ENCODE measurements at regions not wholly inside any gene's neighbourhood (a gene's known extent, or its start where the extent isn't known, plus 50 kb on each side); places are given as distances from the start of the nearest gene placed in this dataset.

DNA sequence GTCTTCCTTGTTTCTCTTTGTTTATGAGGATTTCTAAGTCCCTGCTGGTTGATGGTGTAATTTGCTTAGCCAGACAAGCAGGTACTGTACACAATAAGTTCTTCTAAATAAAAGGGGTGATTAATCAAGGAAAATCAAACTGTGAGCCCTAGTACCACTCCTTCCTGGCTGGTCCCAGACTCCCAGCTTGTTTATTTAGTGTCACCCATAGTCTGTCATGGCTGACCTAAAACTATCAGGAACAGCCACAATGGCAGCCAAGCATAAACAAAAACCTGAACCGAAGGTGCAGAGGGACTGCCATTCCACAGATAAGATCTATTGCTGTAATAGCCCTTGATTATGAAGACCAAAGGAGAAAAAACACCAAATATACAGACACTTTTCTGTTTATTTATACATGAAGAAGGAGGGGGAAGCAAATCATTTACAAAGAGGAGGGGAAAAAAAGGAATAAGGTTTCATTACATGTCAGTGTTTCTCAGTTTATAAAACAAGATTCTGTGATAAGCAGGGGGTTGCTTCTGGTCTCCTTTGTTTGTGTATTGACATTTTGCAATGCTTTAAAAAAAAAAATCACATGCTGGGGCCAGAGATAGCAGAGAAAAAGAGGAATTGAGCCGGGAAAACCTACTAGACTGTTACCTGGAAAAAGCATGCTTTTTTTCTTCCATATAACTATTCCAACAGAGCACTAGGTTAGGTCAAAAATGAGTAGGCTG, 182.4 kb upstream of the DPH6 start:
- DNase-seq (ENCODE audit: low read depth): no peak
- no peak overlapping the region for H3K4me3 ChIP-seq (ENCODE audit: low read depth, low read length)
- TF ChIP-seq, protein P1, sequence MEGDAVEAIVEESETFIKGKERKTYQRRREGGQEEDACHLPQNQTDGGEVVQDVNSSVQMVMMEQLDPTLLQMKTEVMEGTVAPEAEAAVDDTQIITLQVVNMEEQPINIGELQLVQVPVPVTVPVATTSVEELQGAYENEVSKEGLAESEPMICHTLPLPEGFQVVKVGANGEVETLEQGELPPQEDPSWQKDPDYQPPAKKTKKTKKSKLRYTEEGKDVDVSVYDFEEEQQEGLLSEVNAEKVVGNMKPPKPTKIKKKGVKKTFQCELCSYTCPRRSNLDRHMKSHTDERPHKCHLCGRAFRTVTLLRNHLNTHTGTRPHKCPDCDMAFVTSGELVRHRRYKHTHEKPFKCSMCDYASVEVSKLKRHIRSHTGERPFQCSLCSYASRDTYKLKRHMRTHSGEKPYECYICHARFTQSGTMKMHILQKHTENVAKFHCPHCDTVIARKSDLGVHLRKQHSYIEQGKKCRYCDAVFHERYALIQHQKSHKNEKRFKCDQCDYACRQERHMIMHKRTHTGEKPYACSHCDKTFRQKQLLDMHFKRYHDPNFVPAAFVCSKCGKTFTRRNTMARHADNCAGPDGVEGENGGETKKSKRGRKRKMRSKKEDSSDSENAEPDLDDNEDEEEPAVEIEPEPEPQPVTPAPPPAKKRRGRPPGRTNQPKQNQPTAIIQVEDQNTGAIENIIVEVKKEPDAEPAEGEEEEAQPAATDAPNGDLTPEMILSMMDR (IDR thresholded peaks at IDR 0.05; ENCODE audit: low read depth, low read length, missing control alignments): no peak

DNA sequence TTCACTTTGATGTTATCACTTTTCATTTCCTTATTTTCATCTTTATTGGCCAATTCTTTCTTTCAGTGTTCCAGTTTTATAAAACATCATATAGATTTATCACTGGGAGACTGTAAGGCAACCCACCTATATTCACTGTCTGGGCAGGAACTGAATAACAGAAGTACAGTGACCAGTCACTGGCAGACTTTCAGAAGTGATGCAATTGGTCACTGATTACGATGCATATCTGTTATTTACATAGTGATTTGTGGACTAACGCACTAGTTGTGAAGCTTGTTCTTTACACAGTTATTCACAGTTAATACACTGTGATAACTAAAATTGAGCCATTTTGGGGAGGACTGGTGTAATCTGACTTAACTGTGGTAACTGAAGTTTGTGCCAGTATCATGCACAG, 190.2 kb upstream of the DPH6 start:
- TF ChIP-seq, protein P1 (IDR thresholded peaks at IDR 0.05; ENCODE audit: low read depth, low read length, missing control alignments): no peak
- DNase-seq (ENCODE audit: low read depth): no peak
- no peak overlapping the region for H3K4me3 ChIP-seq (ENCODE audit: low read depth, low read length)

DNA sequence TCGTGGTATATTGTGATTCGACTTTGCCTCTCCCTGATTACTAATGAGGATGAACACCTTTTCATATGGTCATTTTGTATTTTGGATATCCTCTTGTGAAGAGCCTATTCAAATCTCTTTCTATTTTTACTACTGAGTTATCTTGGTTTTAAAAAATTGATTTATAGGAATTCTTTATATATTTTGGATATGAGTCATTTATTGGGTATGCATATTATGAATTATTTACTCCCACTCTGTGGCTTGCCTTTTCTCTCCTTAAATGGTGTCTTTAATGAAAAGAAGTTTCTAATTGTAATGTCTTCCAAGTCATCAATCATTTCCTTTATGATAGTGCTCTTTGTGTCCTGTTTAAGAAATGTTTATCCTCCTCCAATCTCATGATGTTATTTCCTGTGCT, 191.5 kb upstream of the DPH6 start:
- no peak for DNase-seq (ENCODE audit: low read depth)
- TF ChIP-seq, protein P1 (IDR thresholded peaks at IDR 0.05; ENCODE audit: low read depth, low read length, missing control alignments): no peak
- H3K4me3 ChIP-seq (ENCODE audit: low read depth, low read length): no peak overlapping the region

DNA sequence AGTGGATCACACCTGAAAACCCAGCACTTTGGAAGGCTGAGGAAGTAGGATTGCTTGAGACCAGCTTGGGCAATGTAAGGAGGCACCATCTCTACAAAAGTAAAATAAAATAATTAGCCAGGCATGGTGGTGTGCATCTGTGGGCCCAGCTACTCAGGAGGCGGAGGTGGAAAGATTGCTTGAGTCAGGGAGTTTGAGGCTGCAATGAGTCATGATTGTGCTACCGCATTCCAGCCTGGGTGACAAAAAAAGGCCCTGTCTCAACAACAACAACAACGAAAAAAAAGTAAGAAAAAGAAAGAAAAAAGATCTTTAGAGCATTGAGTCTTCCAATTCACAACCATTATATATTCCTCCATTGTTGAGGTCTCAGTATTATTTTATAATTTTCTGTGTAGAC, 192.4 kb upstream of the DPH6 start:
- TF ChIP-seq, protein P1 (IDR thresholded peaks at IDR 0.05; ENCODE audit: low read depth, low read length, missing control alignments): no peak
- no peak overlapping the region for H3K4me3 ChIP-seq (ENCODE audit: low read depth, low read length)
- DNase-seq (ENCODE audit: low read depth): no peak

DNA sequence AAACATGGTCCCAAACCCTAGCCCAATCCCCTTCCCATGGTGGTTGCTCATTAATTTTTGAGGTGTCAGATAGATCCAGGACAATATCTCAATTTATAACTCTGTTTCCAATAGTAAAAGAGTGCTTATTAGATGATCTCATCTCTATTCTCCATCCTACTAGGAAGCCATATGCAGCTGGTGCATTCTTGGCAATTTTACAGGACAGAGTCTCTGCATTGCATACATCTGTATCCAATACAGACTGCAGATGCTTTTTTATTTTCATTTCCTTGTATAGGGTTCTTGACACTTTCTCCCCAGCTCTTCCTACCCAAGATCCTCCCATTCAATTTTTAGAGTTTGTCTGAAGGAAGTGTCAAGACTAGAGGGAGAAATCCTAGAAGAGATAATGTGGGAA, 194.8 kb upstream of the DPH6 start:
- TF ChIP-seq, protein P1 (IDR thresholded peaks at IDR 0.05; ENCODE audit: low read depth, low read length, missing control alignments): no peak
- no peak for DNase-seq (ENCODE audit: low read depth)
- H3K4me3 ChIP-seq (ENCODE audit: low read depth, low read length): no peak overlapping the region

DNA sequence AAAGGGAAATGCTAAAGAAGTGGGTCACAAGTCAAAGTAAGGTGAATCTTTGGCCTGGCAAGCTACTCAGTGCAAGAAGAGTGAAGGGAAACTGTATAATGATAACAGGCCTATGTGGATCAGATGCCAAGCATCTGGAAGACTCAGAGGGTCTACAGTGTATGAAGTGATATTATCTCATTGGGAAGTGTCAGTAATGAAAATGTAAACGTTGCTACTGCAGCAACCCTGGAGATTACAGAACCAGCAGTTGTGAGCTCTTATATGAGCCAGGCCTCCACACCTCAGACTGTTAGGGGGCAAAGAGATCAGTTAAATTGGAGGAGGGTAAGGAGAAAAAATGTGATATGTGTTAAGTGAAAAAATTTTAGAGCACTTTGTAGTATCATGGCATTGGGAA, 195.4 kb upstream of the DPH6 start:
- no peak for DNase-seq (ENCODE audit: low read depth)
- H3K4me3 ChIP-seq (ENCODE audit: low read depth, low read length): no peak overlapping the region
- TF ChIP-seq, protein P1 (IDR thresholded peaks at IDR 0.05; ENCODE audit: low read depth, low read length, missing control alignments): no peak

DNA sequence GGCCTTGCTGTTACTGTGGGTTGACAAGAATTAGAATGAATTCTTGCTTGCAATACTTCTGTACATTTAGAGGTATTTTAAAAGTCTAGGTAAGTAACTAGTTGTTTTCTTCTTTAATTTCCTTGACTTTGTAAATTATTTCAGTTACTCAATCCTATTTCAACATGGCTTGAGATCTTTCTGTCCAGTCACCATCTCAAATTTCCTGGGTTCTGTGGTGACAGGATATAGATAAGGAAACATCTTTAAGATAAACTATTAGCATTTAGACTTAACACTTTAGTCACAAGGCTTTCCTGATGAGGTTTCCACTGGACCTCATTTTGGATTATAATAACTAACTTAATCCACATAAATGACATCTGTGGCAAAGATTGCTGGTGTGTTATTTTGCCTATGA, 195.9 kb upstream of the DPH6 start:
- TF ChIP-seq, protein P1 (IDR thresholded peaks at IDR 0.05; ENCODE audit: low read depth, low read length, missing control alignments): no peak
- no peak overlapping the region for H3K4me3 ChIP-seq (ENCODE audit: low read depth, low read length)
- no peak for DNase-seq (ENCODE audit: low read depth)
